DLD1 (cell line): ENCODE measurements at regions not wholly inside any gene's neighbourhood (a gene's known extent, or its start where the extent isn't known, plus 50 kb on each side); places are given as distances from the start of the nearest gene placed in this dataset.

ENCODE experiments used
- in situ Hi-C: cut with HindIII; loops from 2 replicates; pipeline ENCODE4 v1.10.0; 2017; ENCODE audit warnings: low sequenced_read_pairs

DNA sequence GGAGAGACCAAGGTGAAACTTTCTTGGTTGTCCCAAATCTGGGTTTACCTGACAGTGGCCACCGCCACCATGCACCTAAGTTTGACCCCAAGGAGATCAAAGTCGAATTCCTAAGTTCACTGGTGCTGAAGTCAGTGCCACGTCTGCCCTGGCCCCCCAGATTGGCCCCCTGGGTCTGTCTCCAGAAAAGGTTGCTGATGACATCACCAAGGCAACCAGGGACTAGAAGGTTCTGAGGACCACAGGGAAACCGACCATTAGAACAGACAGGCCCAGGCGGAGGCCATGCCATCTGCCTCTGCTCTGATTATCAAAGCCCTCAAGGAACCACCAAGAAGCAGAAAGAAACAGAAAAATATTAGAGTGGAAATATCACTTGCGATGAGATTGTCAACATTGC is 91.2 kb downstream of the DLL1 start:
- in situ Hi-C loops = loop anchor here (10.0 kb wide), 1 partner anchor 55 kb away; no protein-coding TSS in a partner anchor

DNA sequence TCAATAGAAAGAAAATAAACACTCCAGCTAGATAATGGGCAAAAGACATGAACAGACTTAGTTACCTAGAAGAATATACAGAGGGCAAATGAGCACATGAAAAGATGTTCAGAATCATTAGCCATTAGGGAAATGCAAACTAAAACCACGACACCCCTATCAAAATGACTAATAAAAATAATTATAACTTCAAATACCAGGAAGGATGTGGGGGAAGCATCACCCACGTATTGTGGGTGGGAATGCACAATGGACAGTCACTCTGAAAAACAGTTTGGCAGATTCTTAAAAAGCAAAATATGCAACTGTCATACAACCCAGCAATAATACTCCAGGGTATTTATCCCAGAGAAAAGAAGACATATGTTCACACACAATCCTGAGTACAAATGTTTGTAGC is 92.6 kb downstream of the DLL1 start:
- in situ Hi-C loops = loop anchor here (10.0 kb wide), 1 partner anchor 57 kb away; no protein-coding TSS in a partner anchor

- in situ Hi-C loops = loop anchor here (10.0 kb wide), 1 partner anchor 61 kb away; no protein-coding TSS in a partner anchor
Observed at GRCh38 chr6:170193326-170193821, 97.5 kb downstream of the DLL1 start.

- in situ Hi-C loops = loop anchor here (10.0 kb wide), 1 partner anchor 62 kb away; no protein-coding TSS in a partner anchor
Observed at GRCh38 chr6:170192905-170193304, 98.0 kb downstream of the DLL1 start.

GRCh38 chr6:170192101-170192500 is 98.8 kb downstream of the DLL1 start:
- in situ Hi-C loops = loop anchor here (10.0 kb wide), 1 partner anchor 63 kb away; no protein-coding TSS in a partner anchor

- in situ Hi-C loops = loop anchor here (10.0 kb wide), 1 partner anchor 65 kb away; no protein-coding TSS in a partner anchor
Observed at GRCh38 chr6:170190046-170190445, 100.8 kb downstream of the DLL1 start.

DNA sequence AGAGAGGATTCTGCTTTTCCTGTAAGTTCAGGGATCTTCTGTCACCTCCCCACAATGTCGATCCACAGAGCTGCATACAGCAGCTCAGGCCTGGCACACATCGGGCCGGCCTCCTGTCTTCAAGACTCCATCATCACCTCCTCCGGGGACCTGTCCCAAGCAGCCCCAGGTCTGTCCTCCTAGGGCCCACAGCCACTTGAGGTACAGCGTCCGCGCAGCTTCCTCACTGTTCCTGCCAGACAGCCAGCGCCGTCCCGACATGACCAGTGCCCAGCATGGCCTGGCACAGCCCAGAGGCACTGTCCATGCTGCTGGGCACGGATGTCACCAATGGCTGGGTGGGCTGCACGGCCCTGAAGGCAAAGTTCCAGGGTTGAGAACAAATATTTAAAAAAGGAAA is 101.6 kb downstream of the DLL1 start:
- in situ Hi-C loops = no loop called here

GRCh38 chr6:170188571-170189001 is 102.3 kb downstream of the DLL1 start:
- in situ Hi-C loops = no loop called here

- in situ Hi-C loops = no loop called here
Observed at GRCh38 chr6:170187669-170188566, 103.0 kb downstream of the DLL1 start.

DNA sequence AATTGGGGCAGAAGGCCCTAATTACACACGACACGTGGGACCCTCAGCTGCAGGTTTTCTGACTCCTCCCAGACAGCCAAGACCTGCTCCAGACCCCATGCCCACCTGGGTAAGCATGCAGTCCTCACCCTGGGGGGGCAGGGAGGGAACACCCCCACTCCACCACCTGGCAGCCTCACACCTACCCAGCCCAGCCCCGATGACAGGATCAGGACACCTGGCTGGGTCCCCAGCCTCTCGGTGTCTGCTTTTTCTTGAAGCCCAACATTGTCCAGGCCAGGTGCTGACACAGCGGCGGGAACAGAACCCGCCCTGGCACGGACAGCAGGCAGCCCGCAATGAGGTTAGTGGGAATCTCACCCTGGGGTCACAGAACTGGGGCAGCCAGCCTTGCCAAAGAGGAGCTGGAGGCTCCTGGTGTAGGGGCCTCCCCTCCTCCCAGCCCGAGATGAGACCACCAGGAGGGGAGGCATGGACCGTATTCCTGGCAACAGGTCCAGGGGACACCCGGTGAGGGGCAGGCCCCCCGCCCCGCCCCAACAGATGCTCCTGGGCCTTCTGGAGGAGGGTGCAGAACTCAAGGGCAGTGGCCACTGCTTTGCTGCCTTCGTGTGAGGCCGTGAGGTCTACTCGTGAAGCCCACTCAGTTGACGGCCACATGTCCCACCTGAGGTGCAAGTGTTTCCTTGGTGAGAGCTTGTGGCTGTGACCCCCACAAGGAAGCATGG is 103.8 kb downstream of the DLL1 start:
- in situ Hi-C loops = no loop called here

DNA sequence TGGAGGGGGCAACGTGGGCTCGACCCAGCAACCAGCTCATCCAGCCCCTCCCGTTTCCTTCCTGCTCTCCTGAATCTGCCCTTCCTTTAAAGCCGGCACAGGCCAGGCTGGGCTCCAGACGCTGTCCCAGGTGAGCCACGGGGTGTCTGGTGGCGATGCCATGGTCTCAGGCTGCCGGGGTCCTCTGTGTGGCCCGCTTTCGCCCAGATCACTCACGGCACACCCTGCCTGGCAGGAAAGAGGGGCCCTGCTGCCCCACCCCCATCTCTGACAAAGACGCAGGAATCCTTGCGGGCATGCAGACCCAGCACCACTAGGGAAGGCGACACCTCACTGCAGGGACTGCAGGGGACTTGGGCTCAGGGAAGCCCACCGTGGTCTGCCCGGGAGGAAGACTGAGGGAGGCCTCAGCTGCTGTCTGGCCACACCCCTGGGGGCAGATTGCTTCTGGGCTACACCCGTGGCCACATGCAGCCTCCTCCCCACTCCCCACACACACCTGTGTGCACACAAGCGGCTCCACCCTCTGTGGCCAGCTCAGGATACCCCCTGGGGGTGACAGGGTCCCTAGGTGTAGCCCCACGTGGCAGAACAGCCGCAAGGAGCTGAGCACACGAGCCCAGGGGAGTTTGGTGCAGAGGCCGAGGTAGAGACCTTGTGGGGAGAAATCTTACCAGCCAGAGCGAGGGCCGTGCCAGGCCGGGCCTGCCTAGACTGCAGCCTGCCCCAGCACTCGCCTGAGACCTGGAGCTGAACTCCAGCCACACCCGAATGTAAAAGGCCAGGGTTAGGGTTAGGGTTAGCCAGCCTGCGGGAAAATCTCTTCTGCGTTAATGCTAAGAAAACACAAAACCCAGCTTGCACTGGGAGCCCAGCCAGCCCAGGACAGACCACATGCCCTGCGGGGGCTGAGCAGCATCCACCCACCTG is 104.6 kb downstream of the DLL1 start:
- in situ Hi-C loops = no loop called here

GRCh38 chr6:170185175-170185978 is 105.5 kb downstream of the DLL1 start:
- in situ Hi-C loops = no loop called here

GRCh38 chr6:170184316-170184715 is 106.6 kb downstream of the DLL1 start:
- in situ Hi-C loops = no loop called here

- in situ Hi-C loops = no loop called here
Observed at GRCh38 chr6:170183521-170183920, 107.4 kb downstream of the DLL1 start.

- in situ Hi-C loops = no loop called here
Observed at GRCh38 chr6:170182781-170183120, 108.1 kb downstream of the DLL1 start.

GRCh38 chr6:170182093-170182780 is 108.6 kb downstream of the DLL1 start:
- in situ Hi-C loops = no loop called here

GRCh38 chr6:170181338-170181690 is 109.6 kb downstream of the DLL1 start:
- in situ Hi-C loops = no loop called here

GRCh38 chr6:170180671-170181337 is 110.1 kb downstream of the DLL1 start:
- in situ Hi-C loops = no loop called here
